Stimulated activated CD8-positive, alpha-beta memory T cell treated with anti-CD3 and anti-CD28 coated beads, Interleukin-15, amount 100 ng/mL, for 48 hours (primary cell): ENCODE measurements at regions not wholly inside any gene's neighbourhood (a gene's known extent, or its start where the extent isn't known, plus 50 kb on each side); places are given as distances from the start of the nearest gene placed in this dataset.
"Not testable (repeated sequence)": the region's sequence is repeated elsewhere in the genome, so short reads cannot be mapped to it uniquely, and the experiment has no call there.

Source experiments
- DNase-seq, 2 donors: peaks; one replicate each; pipeline ENCODE4 v3.0.0-alpha.2; 2020; ENCODE audit warnings: low read depth in 2 of 2

- DNase-seq: no peak
Observed at GRCh38 chrX:51151734-51152133, 180.9 kb upstream of the NUDT10 start.

DNA sequence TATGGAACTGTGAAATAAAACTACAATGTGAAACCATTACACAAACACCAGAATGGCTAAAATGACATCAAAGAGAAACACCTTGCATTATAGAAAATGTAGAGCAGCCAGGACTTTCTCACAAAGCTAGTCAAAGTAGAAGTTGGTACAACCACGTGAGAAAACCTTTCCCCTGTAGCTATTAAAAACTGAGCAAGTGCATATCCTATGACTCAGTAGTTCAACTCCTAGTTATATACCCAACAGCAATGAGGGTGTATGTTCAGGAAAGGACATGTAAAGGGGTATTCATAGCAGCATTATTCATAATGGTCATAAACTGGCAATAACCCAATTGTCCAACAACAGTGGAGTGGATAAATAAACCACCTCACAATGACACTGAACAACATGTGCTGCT is 177.5 kb upstream of the NUDT10 start:
- DNase-seq: no peak

- no peak for DNase-seq
Observed at GRCh38 chrX:51155566-51155965, 177.1 kb upstream of the NUDT10 start.

- no peak for DNase-seq
Observed at GRCh38 chrX:51158231-51158630, 174.4 kb upstream of the NUDT10 start.

DNA sequence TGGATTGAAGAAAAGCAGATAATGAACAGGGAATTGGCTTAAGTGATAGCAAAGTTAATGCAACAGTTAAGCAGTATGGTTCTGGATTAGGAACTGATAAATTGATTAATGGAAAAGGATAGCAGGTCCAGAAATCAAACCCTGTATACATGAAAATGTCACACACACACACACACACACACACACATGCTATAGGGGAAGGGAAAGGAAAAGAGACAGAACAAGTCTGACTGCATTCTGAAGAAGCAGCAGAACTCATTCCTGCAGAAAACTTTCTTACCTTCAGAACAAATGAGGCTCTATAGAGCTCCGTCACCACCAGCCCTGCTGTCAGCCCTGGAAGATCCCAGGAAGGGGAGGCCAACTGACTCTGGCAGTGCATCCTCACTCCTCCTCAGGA is 173.2 kb upstream of the NUDT10 start:
- DNase-seq: not testable (repeated sequence)

- DNase-seq: no peak
Observed at GRCh38 chrX:51163730-51164129, 168.9 kb upstream of the NUDT10 start.

DNA sequence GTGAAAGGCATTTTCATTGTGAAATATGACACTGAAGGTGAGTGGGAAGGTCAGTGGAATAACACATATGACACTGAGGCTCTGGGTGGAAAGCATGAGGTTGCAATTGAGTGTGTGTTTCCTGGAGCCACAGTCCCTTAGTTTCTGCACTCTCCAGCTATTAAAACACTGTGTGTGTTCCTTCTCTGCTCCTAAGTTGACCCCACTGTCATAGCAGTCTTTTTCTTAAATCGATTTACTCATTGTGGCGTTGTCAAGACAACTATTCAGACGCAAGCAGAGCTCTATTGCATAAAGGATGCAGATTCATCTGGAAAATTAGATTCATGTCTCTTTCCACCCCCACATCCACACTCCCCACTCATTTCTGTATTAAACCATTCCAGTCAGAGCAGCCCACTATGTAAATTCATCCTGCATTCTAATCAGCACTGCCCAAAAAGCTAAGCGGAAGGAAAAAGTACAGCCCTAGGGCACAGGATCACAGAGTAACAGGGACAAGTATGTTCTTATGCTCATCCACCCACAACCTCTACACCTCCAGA is 154.2 kb upstream of the NUDT10 start:
- DNase-seq: not testable (repeated sequence)

GRCh38 chrX:51179805-51180204 is 152.8 kb upstream of the NUDT10 start:
- not testable (repeated sequence) for DNase-seq

DNA sequence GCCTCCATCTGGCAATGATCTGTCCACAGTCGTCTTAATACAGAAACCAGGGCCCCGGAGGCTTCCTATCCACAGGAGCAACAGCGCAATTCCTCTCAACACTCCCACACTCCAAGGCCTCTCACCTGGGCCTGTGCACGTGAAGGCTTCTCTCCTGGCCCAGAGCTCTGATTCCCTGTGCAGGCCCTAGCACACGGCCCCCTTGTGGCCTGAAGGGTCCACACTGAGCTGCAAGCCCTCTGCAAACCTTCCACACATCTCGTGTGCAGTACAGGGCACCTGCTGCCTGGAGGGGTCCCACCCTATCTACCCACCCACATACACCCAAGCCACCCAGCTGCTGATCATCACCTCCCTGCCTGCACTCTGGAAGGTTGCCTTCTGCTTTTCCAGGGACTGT is 150.1 kb upstream of the NUDT10 start:
- no peak for DNase-seq

DNA sequence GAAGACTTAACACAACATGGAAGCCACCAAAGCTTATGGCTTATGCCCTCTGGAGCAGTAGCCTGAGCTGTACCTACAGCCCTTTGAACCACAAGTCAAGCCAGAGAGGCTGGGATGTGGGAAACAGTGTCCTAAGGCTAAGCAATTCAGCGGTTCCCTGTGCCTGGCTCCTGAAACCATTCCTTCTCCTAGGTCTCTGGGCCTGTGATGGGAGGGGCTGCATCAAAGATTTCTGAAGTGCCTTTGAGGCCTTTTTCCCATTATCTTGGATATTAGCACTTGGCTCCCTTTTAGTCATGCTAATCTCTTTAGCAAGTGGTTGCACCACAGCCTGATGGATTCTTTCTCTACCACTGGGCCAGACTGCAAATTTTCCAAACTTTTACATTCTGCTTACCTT is 140.5 kb upstream of the NUDT10 start:
- DNase-seq: no peak

DNA sequence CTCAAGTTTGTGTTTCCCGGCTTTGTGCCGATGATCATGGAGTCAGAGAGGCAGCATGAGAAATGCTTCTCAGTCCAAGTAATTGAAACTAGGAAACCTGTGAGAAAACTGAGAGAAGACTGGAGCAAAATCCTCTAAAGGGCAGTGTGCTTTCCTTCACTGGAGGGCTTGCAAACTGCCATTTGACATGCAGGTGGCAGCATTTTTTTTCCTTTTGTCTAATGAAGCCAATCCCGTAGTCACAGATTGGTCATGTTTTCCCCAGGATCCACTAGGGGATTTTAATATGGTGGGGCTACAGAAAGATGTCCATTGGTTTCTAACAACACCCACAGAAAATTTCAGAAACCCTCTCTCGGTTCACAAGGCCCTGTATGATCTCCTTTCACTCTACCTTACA is 117.4 kb upstream of the NUDT10 start:
- DNase-seq: no peak

DNA sequence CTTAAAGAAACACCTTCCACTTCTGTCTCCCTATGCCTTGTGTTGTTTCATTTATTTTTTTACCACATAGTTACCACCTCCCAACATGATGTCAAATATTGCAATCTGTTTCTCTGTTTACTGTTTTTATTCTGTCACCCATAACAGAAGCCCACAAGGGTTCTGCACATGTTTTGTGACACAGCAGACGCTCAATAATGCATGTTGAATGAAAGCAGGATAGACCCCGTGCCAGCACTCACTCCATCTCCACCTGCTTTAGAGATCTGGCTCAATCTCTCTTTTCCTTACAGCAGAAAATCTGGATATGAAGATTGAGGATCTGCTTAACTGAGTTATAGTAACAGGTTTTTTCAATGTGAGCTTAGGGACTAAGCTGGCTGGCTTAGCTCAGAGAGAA is 116.8 kb upstream of the NUDT10 start:
- DNase-seq: no peak

DNA sequence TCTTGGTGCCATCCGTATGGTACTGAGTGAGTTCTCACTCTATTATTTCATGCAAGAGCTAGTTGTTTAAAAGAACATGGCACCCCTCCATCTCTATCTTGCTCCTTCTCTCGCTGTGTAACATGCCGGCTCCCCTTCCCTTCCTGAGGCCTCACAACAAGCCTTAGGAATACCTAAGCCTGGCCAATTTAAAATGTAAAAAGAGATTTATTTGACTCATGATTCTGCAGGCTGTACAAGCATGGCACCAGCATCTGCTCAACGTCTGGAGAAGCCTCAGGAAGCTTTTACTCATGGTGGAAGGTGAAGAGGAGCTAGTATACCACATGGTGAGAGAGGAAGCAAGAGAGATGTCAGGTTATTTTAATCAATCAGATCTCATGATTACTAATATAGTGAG is 90.4 kb upstream of the NUDT10 start:
- DNase-seq: no peak

- no peak for DNase-seq
Observed at GRCh38 chrX:51257490-51257889, 75.1 kb upstream of the NUDT10 start.

- not testable (repeated sequence) for DNase-seq
Observed at GRCh38 chrX:51262271-51262670, 70.4 kb upstream of the NUDT10 start.

DNA sequence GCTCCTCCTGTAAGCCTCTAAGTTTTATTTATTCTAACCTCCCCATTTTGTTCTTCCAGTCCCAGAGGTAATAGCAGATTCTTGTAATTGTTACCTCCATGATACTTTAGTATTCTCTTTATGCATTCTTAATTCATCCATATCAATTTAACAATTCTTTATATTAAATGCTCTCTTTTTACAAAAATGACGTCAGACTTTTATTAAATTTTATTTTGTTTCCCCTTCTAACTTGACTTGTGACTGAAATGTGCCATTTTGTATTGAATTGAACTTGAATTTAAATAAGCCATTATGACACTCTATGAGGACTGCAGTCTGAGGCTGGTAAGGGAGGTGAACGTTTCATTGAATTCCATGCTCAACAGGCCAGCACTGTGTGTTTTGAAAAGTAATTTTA is 60.0 kb upstream of the NUDT10 start:
- DNase-seq: no peak

- no peak for DNase-seq
Observed at GRCh38 chrX:51281758-51282318, 50.8 kb upstream of the NUDT10 start.
